PC-3 (cell line): ENCODE measurements at regions not wholly inside any gene's neighbourhood (a gene's known extent, or its start where the extent isn't known, plus 50 kb on each side); places are given as distances from the start of the nearest gene placed in this dataset.
A peak's percentile ranks its signal among the peaks of the same experiment; 100 is the strongest.

Experiments used
- ATAC-seq: fragments of 200-7000 bp; cut with Tn5 transposase; 2 replicates; pipeline ENCODE4 v1.9.1; 2020; ENCODE audit warnings: mild to moderate bottlenecking, moderate library complexity
- BruUV-seq: library from RNA; stranded (reverse); fragments of 400-500 nt; replicated peaks from 2 replicates; lab custom pipeline; 2021; lab: Mats Ljungman, UMichigan
- CTCF ChIA-PET: fragments of 300-600 bp; sonication (Branson Sonifier 250); formaldehyde crosslinking; loops from one replicate; lab custom pipeline; 2022; ENCODE audit warnings: antibody characterized with exemption; lab: Charles Lee
- POLR2A ChIA-PET: fragments of 300-600 bp; sonication (Branson Sonifier 250); formaldehyde crosslinking; loops from one replicate; lab custom pipeline; 2022; ENCODE audit warnings: antibody characterized with exemption; ENCODE audit not compliant: unreplicated experiment; lab: Charles Lee
- DNase-seq: peaks from one replicate; pipeline ENCODE4 v3.0.0-alpha.2; 2015
- H2AFZ ChIP-seq: fragments of 300-600 bp; sonication (generic); 2 replicates; pipeline ENCODE4 v1.6.0; 2016; ENCODE audit warnings: antibody characterized with exemption, low read length
- H3F3A ChIP-seq: fragments of 300-600 bp; sonication (generic); one replicate; pipeline ENCODE4 v1.6.0; 2017; ENCODE audit warnings: antibody characterized with exemption, low read length, control low read depth, mild to moderate bottlenecking; ENCODE audit not compliant: unreplicated experiment
- H3K27ac ChIP-seq: fragments of 300-600 bp; sonication (generic); 2 replicates; pipeline ENCODE4 v1.5.1; 2016; ENCODE audit warnings: mild to moderate bottlenecking, low read length
- H3K27me3 ChIP-seq: fragments of 300-600 bp; sonication (generic); 2 replicates; pipeline ENCODE4 v1.6.1; 2016; ENCODE audit warnings: low read length, mixed read lengths
- H3K36me3 ChIP-seq: fragments of 300-600 bp; sonication (generic); 2 replicates; pipeline ENCODE4 v1.6.1; 2016; ENCODE audit warnings: low read depth, mixed run types, low read length, mixed read lengths
- H3K4me1 ChIP-seq: fragments of 300-600 bp; sonication (generic); 2 replicates; pipeline ENCODE4 v1.5.1; 2016; ENCODE audit warnings: low read length; ENCODE audit not compliant: insufficient read depth
- H3K4me2 ChIP-seq: fragments of 300-600 bp; sonication (generic); 2 replicates; pipeline ENCODE4 v1.6.0; 2016; ENCODE audit warnings: low read length
- H3K4me3 ChIP-seq: fragments of 300-600 bp; sonication (generic); 2 replicates; pipeline ENCODE4 v1.5.1; 2016; ENCODE audit warnings: mild to moderate bottlenecking, low read length, mixed read lengths
- H3K79me2 ChIP-seq: fragments of 300-600 bp; sonication (generic); 2 replicates; pipeline ENCODE4 v1.6.1; 2017; ENCODE audit warnings: low read length, mixed read lengths
- H3K9ac ChIP-seq: fragments of 300-600 bp; sonication (generic); 2 replicates; pipeline ENCODE4 v1.6.0; 2016; ENCODE audit warnings: mild to moderate bottlenecking, low read length
- H3K9me2 ChIP-seq: fragments of 300-600 bp; sonication (generic); replicated peaks from 2 replicates; pipeline ENCODE4 v1.6.1; 2016; ENCODE audit warnings: mixed run types, low read length, mixed read lengths
- H3K9me3 ChIP-seq: fragments of 300-600 bp; sonication (generic); 2 replicates; pipeline ENCODE4 v1.6.1; 2016; ENCODE audit warnings: low read length, mixed read lengths
- H4K20me1 ChIP-seq: fragments of 300-600 bp; sonication (generic); 2 replicates; pipeline ENCODE4 v1.6.1; 2016; ENCODE audit warnings: low read length, mixed read lengths
- EZH2 ChIP-seq: fragments of 300-600 bp; sonication (generic); IDR thresholded peaks from one replicate; pipeline ENCODE4 v1.6.1; 2017; ENCODE audit warnings: antibody characterized with exemption, mild to moderate bottlenecking, low read length; ENCODE audit not compliant: unreplicated experiment
- EZH2phosphoT487 ChIP-seq: fragments of 300-600 bp; sonication (generic); IDR thresholded peaks from 2 replicates; pipeline ENCODE4 v1.6.1; 2018; ENCODE audit warnings: mild to moderate bottlenecking, antibody characterized with exemption, low read length, borderline replicate concordance
- intact Hi-C: fragments of 100-400 bp; cut with micrococcal nuclease; formaldehyde crosslinking; loops from 2 replicates; pipeline ENCODE4 v1.9.0; 2023
- TF ChIP-seq, protein P1 (sequence below): fragments of 300-600 bp; sonication (generic); conservative IDR thresholded peaks from 2 replicates; pipeline ENCODE4 v1.5.1; 2017; ENCODE audit warnings: antibody characterized with exemption, low read depth, mild to moderate bottlenecking, low read length

- no peaks in the 10 kb centered on the region for H4K20me1 ChIP-seq
- peaks cover 22% of the 10 kb centered on the region for H3K4me1 ChIP-seq
- POLR2A ChIA-PET: no interaction called here
- H3K9me2 ChIP-seq: no peaks in the 10 kb centered on the region
- no peaks in the 10 kb centered on the region for H3K36me3 ChIP-seq
- H3K9me3 ChIP-seq: no peaks in the 10 kb centered on the region
- H3K79me2 ChIP-seq: no peaks in the 10 kb centered on the region
- H2AFZ ChIP-seq: no peak overlapping the region
- CTCF ChIA-PET: no interaction called here
- no peaks in the 10 kb centered on the region for H3F3A ChIP-seq
- H3K4me2 ChIP-seq: no peak overlapping the region
- no peaks in the 10 kb centered on the region for H3K27me3 ChIP-seq
- no peak overlapping the region for H3K27ac ChIP-seq
- no peak overlapping the region for H3K4me3 ChIP-seq
- intact Hi-C loops: no loop called here
- H3K9ac ChIP-seq: no peak overlapping the region
- BruUV-seq: no TSS peak
- TF ChIP-seq EZH2: no peak
- TF ChIP-seq EZH2phosphoT487: no peak
- TF ChIP-seq, protein P1, sequence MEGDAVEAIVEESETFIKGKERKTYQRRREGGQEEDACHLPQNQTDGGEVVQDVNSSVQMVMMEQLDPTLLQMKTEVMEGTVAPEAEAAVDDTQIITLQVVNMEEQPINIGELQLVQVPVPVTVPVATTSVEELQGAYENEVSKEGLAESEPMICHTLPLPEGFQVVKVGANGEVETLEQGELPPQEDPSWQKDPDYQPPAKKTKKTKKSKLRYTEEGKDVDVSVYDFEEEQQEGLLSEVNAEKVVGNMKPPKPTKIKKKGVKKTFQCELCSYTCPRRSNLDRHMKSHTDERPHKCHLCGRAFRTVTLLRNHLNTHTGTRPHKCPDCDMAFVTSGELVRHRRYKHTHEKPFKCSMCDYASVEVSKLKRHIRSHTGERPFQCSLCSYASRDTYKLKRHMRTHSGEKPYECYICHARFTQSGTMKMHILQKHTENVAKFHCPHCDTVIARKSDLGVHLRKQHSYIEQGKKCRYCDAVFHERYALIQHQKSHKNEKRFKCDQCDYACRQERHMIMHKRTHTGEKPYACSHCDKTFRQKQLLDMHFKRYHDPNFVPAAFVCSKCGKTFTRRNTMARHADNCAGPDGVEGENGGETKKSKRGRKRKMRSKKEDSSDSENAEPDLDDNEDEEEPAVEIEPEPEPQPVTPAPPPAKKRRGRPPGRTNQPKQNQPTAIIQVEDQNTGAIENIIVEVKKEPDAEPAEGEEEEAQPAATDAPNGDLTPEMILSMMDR: no peak
- ATAC-seq: no peak
- DNase-seq: no peak
Measured at GRCh38 chr9:80701061-80701460, 988.3 kb downstream of the TLE1 start.

- Histone ChIP-seq H3K9me3 (no peaks in the 10 kb centered on the region), H3K4me2 (peak overlapping the region; percentile 76), H3K4me3 (peak overlapping the region; percentile 46; the same call in 1 of the 2 replicates), H3K27ac (peak overlapping the region; percentile 79), H3K27me3 (no peaks in the 10 kb centered on the region), H2AFZ (no peak overlapping the region), H3F3A (no peaks in the 10 kb centered on the region), H3K36me3 (no peaks in the 10 kb centered on the region), H3K4me1 (peaks cover 22% of the 10 kb centered on the region), H3K9me2 (no peaks in the 10 kb centered on the region), H3K9ac (no peak overlapping the region), H3K79me2 (no peaks in the 10 kb centered on the region), H4K20me1 (no peaks in the 10 kb centered on the region)
- TF ChIP-seq EZH2phosphoT487: no peak
- TF ChIP-seq, protein P1: no peak
- no peak for TF ChIP-seq EZH2
- intact Hi-C loops: loop anchor here (1.0 to 10.0 kb wide), 3 partner anchors 94 to 525 kb away; no protein-coding TSS in a partner anchor
- POLR2A ChIA-PET: no interaction called here
- no TSS peak for BruUV-seq
- CTCF ChIA-PET: no interaction called here
- ATAC-seq (peak; percentile 93), DNase-seq (peak; percentile 84)
Measured at GRCh38 chr9:80699511-80699998, 989.8 kb downstream of the TLE1 start.

DNA sequence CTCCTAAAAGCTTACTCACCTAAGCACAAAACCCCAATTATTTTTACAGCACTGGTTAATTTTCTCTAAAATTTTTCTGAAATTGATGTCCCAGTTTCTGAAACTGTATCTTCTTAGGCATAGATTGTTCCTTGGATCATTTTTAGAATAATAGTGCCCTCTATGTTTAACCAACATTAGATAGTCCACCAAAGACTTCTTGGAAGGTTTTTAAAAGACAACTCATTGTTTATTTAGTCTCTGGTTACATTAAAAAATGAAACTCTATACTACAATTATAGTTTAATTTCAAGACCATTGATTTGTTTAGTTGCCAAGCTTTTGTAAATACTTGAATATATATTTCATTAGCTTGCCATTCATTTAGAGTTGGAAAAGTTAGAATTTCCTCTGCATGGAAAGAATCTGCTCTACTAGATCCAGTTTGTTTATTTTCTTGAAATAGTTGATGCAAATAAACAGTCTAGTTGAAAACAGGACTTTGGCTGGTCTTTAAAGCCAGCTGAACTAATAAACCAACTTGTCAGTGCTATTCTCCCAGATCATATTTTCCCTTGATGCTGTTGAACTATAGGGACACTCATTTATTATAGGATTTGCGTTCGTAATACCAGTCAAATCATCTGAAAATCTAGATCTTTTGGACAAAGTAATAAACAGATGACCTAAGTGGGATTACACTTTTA lies 990.5 kb downstream of the TLE1 start:
- POLR2A ChIA-PET: no interaction called here
- H3K27ac ChIP-seq: peak overlapping the region; percentile 79
- intact Hi-C loops: loop anchor here (1.0 to 10.0 kb wide), 3 partner anchors 94 to 524 kb away; no protein-coding TSS in a partner anchor
- H3F3A ChIP-seq: no peaks in the 10 kb centered on the region
- peak overlapping the region; percentile 76 for H3K4me2 ChIP-seq
- peaks cover 22% of the 10 kb centered on the region for H3K4me1 ChIP-seq
- CTCF ChIA-PET: no interaction called here
- no TSS peak for BruUV-seq
- ATAC-seq: peak; percentile 76
- TF ChIP-seq, protein P1: peak; percentile 47
- TF ChIP-seq EZH2: no peak
- no peak for TF ChIP-seq EZH2phosphoT487
- H3K36me3 ChIP-seq: no peaks in the 10 kb centered on the region
- H3K79me2 ChIP-seq: no peaks in the 10 kb centered on the region
- H3K4me3 ChIP-seq: peak overlapping the region; percentile 46
- no peaks in the 10 kb centered on the region for H3K9me3 ChIP-seq
- H4K20me1 ChIP-seq: no peaks in the 10 kb centered on the region
- no peaks in the 10 kb centered on the region for H3K27me3 ChIP-seq
- H3K9ac ChIP-seq: peak overlapping the region; percentile 37
- DNase-seq: peak; percentile 56
- no peak overlapping the region for H2AFZ ChIP-seq
- H3K9me2 ChIP-seq: no peaks in the 10 kb centered on the region
